ENCODE measurements at regions not wholly inside any gene's neighbourhood (a gene's known extent, or its start where the extent isn't known, plus 50 kb on each side); places are given as distances from the start of the nearest gene placed in this dataset.

DNA sequence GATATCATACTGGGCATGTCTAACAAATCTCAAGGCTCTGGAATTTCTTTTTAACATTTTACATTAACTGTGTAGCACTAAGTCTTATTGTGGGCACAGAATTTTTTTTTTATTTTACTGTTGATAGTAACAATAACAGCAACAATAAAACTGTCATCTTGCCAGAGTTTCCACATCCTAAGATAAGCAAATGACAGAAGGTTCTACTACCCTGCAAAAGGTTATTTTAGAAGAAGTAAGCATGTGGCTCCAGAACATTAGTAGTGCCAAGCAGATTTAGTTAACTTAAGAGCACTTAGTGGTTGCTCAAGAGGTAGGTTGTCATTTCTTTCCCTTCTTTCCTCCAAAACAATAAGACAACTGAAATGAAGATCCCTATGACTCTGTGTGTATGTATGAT lies 743.0 kb upstream of the CBLB start:
- DNase-seq (ENCODE audit: low read depth): no peak

DNA sequence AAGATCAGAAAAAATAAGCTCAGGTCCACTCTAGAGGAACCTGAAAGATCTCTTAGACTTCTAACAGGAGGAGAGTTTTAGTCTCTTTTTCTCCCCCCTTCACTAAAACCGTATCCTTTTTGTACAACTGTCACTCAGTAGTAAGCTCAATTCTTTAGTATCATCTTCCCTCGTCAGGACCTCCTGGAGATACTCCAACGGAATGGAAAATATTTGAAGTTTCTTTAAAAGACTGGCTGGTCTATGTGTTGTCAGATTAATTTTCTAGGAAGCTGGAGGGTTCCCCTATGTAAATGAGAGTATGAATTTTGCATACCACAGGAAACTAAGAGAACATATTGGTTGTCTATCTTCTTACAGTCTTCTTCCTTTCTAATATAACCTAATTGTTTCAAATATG lies 747.7 kb upstream of the CBLB start:
- DNase-seq (ENCODE audit: low read depth): no peak

DNA sequence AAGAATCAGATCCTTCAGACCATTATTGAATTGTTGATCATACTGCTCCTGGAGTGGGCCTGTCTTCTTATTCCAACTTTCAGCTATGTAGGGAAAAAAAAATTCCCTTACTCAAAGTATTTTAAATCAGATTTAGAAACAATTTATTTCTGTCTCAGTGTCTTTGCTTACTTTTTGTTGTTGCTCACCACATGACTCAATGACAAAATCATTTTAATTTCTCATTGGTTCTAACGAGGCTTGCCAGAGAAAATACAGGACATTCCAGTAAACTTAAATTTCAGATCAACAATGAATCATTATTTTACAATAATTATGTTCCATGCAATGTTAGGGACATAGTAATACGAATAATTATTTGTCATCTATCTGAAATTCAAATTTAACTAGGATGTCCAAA lies 748.5 kb upstream of the CBLB start:
- DNase-seq (ENCODE audit: low read depth): no peak

DNA sequence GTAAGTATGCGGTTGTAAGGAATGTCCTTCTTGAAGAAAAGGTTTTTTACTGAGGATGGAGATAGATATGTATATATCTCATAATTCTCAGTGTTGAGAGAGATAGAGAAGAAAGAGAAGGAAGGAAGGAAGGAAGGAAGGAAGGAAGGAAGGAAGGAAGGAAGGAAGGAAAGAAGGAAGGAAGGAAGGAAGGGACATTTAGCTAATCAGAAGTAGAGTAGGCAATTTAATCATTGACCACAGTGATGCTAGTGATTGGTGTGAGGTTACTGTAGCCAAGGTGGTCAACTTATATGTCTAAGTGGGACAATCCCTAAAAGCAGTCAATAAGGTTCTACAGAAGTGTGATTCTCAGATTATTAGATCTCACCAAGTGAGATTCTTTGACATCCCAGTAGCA lies 751.8 kb upstream of the CBLB start:
- DNase-seq (ENCODE audit: low read depth): no peak

DNA sequence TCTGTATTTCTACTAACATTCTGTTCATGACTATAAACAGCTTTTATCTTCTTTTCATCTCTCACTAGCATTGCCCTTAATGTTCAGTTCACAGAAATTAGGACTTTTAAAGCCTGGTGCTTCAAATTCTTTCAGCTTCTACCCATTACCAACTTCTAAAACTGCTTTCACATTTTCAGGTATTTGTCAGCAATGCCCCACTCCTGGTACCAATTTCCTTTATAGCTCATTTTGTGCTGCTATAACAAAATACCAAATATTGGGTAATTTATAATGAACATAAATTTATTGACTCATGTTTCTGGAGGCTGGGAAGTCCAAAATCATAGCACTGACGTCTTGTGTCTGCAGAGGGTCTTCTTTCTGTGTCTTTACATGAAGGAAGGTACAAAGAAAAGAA lies 753.1 kb upstream of the CCDC54 start:
- DNase-seq (ENCODE audit: low read depth): no peak

DNA sequence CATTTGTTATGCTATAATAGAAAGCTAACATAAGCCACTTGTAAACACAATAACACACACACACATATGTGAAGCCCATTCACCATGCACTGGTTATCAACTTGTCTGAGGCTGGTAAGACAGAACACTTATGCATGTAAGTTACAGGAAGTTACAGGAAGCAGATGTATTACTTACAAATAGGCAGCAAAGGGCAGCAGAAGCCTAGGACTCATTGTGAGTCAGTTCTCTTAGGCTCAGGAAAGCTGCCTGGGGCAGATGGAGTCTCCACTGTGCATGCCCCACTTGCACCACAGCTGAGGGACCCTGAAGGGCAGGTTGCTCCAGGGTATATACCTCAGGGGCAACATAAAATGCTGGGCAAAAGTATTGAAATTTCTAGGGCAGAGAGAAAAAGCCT lies 748.8 kb upstream of the CCDC54 start:
- DNase-seq (ENCODE audit: low read depth): peak; percentile 78

DNA sequence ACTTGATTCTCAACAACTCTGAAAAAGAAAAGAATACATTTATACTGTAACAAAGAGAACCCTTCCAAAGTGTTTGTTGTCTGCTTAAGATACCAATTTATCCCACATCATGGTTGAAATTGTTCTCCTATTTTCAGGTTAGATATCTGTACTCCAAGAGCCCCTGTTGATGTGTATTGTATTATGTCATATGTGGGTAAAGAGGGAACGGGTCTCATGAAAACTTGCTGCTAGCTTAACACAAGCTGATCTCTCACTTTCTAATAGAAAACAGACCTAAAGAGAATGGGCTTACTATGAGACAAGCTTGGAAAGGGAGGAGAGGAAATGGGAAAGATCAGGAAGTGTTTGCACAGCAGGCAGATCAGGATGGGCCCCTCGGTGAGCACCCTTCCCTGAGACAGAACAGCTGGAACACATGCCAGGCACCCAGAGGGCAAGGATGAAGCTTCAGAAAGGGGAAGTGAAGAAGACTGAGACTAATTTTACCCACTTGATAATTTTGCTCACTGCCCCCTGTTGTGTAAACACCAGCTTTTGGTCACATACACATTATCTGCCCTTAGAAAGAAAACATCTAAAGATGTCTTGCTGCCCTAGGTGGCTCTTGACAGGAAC lies 747.9 kb upstream of the CCDC54 start:
- DNase-seq (ENCODE audit: low read depth): no peak

DNA sequence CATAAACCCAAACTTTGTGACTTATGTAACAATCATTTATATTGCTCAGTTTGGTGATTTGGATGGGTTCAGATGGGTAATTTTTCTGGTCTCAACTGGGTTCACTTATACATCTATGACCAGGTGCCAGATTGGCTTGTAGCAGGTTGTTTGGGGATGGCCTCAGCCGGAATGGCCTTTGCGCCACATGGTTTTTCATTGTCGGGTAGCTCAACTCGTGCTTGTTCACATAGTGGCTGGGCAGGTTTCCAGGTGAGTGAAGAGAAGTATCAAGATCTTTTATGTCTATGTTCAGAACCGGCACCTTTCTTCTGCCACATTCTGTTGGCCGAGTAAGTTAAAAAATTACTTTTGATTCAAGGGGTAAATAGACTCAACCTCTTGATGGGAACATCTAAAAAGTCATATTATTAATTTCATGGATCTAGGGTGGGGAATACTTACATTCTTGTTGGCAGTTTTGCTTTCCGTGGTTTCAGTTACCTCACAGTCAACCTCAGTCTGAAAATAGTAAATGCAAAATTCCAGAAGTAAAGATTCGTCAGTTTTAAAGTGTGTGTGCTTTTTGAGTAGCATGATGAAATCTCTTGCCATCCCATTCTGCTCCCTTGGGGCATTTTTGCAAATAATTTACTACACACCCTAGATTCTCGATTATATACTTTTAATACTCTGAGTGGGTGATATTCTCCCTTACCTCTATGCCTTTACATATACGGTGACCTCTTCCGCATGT lies 745.7 kb upstream of the CCDC54 start:
- no peak for DNase-seq (ENCODE audit: low read depth)

DNA sequence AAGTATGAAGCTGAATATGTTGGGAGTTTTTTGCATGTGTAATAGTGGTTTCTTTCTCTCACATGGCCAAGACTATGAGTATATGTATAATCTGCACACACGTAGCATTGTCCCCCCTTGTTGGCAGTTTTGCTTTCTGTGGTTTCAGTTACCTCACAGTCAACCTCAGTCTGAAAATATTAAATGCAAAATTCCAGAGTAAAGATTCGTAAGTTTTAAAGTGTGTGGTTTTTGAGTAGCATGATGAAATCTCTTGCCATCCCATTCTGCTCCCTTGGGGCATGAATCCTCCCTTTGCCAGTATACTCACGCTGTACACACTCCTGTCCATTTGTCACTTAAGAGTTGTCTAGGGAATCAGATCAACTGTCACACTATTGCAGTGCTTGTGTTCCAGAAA lies 742.0 kb upstream of the CCDC54 start:
- DNase-seq (ENCODE audit: low read depth): peak; percentile 84

DNA sequence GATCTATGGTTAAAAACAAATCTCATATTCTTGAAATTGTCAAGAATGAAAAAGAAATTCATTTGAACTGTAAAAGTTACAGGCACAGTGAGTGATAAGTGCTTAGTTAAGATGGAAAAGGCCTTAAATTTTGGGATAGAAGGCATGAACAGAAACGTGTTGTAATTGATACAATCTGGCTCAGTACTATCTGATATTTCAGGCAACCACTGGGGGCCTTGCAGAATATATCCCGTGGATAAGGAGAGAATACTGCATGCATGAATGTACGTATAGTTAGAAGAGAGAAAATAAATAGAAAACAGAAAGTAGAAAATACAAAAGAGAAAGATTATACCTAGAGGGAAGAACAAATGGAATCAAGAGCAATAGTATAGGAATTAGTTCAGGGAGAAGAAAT lies 741.4 kb upstream of the CCDC54 start:
- no peak for DNase-seq (ENCODE audit: low read depth)

DNA sequence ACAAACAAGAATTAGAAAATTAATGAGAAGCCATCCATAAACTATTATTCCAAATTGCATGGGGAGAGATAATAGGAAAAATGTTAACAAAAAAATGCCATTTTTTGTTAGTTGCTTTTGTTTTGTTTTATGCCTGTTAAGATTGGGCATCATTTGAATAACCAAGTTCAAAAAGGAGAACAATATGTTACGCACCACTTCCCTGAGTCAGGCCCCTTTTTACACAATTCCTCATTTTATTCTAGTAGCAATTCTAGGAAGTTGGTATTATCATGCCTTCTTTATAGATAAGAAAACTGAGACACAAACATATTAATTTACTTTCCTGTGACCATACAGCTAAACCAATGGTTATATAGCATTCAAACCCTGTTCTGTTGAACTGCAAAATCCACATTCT lies 736.9 kb upstream of the CCDC54 start:
- DNase-seq (ENCODE audit: low read depth): no peak

DNA sequence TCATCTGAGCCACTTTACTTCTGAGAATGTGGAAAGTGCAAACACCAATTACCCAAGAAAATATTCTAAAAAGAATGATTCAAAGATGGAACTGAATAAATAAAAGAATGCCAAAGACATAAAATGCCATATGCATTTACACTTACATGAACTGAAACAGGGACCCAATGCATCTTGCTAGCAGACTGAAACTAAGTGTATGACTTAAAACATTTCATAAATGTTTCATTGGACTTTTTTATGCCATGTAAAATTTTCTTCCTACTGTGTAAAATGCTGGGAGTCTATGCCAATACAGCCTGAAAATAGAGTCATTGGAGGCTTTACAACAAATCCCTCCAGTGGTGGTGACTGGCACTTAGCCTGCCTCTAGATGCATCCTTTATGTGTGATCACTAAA lies 735.1 kb upstream of the CCDC54 start:
- DNase-seq (ENCODE audit: low read depth): peak; percentile 2

DNA sequence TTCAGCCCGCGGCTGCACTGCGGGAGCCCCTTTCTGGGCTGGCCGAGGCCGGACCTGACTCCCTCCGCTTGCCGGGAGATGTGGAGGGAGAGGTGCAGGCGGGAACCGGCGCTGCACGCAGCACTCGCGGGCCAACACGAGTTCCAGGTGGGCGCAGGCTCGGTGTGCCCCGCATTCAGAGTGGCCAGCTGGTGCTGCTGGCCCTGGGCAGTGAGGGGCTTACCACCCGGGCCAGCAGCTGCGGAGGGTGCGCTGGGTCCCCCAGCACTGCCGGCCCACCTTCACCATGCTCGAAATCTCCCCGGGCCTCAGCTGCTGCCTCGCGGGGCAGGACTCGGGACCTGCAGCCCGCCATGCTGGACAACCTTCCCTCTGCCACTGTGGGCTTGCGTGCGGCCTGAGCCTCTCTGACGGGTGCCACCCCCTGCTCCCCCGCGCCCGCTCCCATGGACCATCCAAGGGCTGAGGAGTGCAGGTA lies 733.5 kb upstream of the CCDC54 start:
- no peak for DNase-seq (ENCODE audit: low read depth)

DNA sequence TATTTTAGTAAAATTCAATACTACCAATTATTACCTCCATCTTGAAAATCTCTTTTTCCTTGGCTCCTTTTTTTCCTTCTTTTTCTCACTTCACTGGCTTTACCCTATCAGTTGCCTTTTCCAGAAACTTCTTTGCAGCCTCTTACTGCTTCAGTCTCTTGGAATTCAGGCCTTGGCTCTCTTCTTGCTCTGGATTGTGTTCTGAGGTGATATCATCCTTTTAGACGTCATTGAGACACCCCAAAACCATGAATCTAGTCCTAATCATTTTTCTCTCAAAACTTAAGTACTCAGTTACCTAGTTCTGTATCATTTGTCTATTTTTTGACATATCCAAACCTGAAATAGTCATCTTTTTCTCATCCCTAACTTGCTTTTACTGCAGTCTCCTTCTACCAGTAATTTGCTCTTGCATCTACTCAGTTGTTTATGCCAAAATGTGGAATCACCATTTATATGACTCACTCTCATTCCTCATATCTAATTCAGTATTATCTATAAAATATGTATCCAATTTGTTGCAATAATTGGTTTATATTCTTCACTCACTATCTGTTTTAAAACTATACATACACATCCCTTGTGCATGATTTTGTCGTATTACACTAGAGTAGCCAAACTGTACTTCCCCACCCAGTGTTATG lies 703.2 kb upstream of the CCDC54 start:
- DNase-seq (ENCODE audit: low read depth): peak; percentile 6

DNA sequence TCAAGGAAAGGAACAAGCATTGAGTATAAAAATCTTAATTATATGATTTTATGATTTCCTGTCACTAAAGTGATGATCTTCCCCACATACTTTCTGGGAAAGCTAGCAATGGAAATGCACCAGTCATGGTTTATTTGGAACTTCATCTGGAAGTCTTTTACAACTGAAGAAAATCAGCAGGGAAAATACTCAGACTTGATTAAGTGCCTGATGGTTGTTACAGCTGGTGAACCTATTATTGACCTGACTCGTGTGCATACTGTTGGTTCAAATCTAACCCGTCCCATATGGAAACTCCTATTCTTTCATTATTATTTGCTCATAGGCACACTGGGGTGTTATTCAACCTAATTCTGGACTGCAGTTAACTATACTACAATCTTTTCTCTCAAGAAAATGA lies 701.8 kb upstream of the CCDC54 start:
- no peak for DNase-seq (ENCODE audit: low read depth)

DNA sequence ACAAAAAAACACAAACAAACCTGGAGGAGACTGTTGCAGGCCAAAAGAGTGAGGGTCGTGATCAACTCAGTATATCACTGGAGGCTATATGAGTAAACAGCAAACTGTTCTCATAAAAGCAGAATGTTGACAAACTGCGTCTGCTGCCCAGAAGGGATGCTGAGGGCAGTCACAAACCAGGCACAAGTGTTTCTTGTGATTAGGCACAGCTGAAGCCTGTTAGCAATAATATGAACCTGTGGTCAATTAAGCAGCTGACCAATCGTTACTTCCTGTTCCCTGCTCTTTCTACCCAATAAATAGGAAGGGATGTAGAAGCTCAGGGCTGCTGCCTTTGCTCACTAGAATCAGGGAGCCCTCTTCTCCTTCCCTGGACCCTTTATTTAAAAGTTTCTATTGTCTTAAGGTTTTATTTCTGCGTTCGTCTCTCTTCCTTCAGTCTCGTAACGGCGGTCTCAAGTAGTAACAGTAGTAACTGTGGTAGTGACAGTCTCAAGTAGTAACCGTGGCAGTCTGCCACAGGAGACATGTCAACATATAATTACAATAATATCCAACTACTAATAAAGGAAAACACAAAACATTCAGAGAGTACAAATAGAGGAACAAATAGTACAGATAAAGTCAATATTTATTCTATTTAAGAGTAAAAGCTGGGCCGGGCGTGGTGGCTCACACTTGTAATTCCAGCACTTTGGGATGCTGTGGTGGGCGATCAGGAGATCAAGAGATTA lies 698.4 kb upstream of the CCDC54 start:
- no peak for DNase-seq (ENCODE audit: low read depth)

DNA sequence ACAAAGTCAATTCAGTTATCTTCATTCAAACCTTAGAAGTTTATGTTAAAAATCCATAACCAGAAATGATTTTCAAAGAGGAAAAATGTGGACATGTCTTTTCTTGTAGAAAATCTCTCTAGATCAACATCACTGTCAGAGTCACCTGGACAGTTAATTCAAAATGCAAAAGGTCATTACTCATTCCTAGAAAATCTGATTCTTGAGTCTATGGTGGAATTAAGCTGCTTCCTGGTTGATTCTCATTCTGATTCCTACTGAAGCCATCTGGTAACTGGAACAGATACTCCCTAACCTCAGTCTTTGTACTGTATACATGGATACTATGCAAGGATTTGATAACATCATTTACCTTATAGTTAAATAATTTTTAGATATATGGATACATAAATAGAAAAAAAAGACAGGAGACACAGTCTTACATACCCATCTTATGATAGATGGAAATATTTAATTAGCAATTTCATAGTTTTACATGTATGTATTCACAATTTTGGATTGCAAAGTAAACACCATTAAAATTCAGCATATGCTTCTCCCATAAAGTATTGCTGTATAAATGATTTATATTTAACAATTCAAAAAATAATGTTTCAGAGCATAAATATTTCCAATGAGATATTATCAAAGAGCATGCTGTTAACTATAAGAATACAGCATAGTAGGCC lies 693.2 kb upstream of the CCDC54 start:
- DNase-seq (ENCODE audit: low read depth): peak; percentile 10

DNA sequence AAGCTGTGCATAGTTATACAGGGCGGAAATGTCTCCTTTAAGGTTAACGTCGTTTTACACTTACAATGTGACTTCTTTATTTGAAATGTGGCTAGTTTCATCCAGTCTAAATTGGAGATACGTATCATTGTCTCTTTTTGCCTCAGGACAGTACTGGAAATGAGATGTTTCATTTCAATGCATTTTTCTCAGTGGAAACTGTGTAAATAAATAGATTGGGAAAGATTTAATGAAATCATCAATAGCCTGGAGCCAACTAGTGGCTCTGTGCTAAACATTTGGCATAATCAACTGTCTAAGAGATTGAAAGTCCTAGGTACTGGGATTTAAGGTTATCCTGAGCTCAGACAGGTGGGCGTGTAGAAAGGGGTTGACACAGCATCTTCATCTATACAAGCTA lies 691.5 kb upstream of the CCDC54 start:
- DNase-seq (ENCODE audit: low read depth): peak; percentile 16

DNA sequence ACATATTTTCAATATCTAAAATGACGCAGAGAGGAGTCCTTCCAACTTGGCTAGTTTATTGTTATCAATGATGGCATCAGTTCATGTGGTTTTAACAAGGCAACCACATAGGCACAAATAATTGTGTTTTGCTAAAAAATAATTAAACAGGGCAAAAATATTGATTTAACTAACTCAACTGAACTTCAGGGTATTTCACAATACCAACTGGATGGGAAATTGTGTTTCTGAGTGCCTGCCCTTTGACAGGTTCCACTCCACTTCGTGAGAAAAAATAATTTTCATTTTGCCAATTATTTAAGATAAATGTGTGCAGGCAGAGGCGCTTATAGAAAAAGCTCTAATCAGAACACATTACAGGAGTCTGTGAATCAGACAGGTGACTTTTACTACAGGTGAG lies 689.3 kb upstream of the CCDC54 start:
- DNase-seq (ENCODE audit: low read depth): no peak

DNA sequence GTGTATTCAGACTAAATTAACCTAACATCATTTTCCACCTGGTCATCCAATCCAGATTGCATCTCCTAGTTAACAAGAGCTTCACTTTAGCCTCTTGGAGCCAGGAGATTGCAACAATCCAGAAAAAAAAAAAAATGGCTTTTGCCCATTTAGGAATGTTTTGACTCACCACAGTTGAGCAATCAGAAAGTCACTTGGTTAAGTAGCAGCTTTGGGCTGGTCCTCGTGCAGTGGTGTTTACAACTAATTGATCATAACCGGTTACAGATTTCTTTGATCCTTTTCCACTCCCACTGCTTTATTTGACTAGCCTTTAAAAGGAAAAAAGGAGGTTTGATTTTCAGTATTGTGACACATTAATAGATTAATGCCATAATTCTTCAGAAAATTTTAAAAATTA lies 688.8 kb upstream of the CCDC54 start:
- DNase-seq (ENCODE audit: low read depth): peak; percentile 94

DNA sequence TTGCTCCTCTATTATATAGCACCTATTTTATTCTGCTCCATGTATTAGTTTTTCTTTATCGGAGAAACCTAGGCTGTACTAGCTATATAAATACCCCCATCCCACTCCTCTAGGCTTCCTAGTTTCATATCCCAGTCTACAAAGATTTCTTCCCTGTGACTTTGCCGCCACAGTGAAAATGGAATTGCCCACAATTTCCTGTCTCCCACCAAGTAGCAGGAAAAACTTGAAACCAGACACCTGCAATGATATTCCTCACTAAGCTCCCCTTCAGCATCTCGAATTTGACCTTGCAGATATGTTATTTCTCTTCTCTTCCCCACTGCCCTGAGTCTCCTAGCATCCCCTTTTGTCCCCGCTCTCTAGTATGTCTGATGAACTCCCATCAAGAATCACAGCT lies 685.8 kb upstream of the CCDC54 start:
- DNase-seq (ENCODE audit: low read depth): no peak

DNA sequence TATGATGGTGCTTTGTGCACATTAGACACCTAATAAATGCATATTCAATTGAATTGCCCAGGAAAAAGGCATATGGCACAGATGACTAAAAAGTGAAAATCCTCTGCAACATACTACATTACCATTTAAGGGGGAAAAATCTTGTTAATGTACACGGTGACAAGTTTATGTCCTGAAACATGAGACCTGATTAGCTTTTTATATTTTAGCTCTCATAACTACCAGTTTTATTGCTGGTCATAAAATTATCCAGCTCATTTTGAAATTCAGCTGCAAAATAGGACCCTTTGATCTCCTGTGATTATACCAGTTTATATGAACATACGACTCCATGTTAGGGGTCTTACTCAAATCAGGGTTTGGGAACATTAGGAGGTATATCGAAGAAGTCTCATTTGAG lies 684.6 kb upstream of the CCDC54 start:
- no peak for DNase-seq (ENCODE audit: low read depth)

Measured in ELR (cell line).